ENCODE measurements at regions not wholly inside any gene's neighbourhood (a gene's known extent, or its start where the extent isn't known, plus 50 kb on each side); places are given as distances from the start of the nearest gene placed in this dataset.

DNA sequence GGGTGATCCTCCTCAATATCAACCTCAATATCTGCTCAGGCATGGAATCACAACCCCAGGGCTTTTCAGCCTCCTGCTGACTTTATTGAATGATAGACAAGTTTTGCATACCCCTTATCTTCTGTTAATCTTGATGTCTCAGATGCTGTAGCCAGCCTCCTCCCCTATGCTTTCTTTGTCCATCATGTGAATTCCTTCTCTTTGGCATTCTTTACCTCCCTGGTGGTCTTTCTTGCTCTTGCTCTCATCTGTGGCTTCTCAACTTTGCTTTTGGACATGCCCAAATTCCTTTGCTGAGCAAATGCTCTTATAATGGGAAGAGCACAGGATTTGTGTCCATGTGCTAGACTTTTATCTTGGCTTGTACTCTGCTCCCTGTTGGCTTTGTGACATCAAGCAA is 73.4 kb upstream of the FAM13C start:
- FAIRE-seq (no peak), DNase-seq (ENCODE audit: low read depth in 1 of 2, low spot score in 1 of 2) (no peak), ATAC-seq (no peak)
- H3K4me3 ChIP-seq: no peak overlapping the region
- H3K9me3 ChIP-seq: no peaks in the 10 kb centered on the region
- no peak overlapping the region for H3K4me2 ChIP-seq
- no peaks in the 10 kb centered on the region for H3K4me1 ChIP-seq
- ChIA-PET POLR2A (no interaction called here), CTCF (no interaction called here)
- TF ChIP-seq SREBF2 (IDR thresholded peaks at IDR 0.05): no peak
- TF ChIP-seq, protein P1, sequence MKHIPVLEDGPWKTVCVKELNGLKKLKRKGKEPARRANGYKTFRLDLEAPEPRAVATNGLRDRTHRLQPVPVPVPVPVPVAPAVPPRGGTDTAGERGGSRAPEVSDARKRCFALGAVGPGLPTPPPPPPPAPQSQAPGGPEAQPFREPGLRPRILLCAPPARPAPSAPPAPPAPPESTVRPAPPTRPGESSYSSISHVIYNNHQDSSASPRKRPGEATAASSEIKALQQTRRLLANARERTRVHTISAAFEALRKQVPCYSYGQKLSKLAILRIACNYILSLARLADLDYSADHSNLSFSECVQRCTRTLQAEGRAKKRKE (CRISPR knock-in tag; IDR thresholded peaks at IDR 0.05; ENCODE audit: low read depth): no peak
- TF ChIP-seq MAFK (IDR thresholded peaks at IDR 0.05; ENCODE audit: partially characterized antibody): no peak
- no peak for TF ChIP-seq FOSL2 (IDR thresholded peaks at IDR 0.05)
- no peak for TF ChIP-seq FOSL2 (CRISPR knock-in tag; IDR thresholded peaks at IDR 0.05)
- TF ChIP-seq, protein P2, sequence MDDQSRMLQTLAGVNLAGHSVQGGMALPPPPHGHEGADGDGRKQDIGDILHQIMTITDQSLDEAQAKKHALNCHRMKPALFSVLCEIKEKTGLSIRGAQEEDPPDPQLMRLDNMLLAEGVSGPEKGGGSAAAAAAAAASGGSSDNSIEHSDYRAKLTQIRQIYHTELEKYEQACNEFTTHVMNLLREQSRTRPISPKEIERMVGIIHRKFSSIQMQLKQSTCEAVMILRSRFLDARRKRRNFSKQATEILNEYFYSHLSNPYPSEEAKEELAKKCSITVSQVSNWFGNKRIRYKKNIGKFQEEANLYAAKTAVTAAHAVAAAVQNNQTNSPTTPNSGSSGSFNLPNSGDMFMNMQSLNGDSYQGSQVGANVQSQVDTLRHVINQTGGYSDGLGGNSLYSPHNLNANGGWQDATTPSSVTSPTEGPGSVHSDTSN (IDR thresholded peaks at IDR 0.05): no peak
- TF ChIP-seq TP53 (CRISPR knock-in tag; IDR thresholded peaks at IDR 0.05): no peak
- TF ChIP-seq ESRRA (IDR thresholded peaks at IDR 0.05; ENCODE audit: borderline replicate concordance, low read length): no peak
- no peak for TF ChIP-seq NPAS2 (CRISPR knock-in tag; IDR thresholded peaks at IDR 0.05; ENCODE audit: borderline replicate concordance)
- TF ChIP-seq HOXB5 (CRISPR knock-in tag; IDR thresholded peaks at IDR 0.05): no peak
- no peak for TF ChIP-seq EHF (CRISPR knock-in tag; IDR thresholded peaks at IDR 0.05)
- TF ChIP-seq PHF8 (IDR thresholded peaks at IDR 0.05; ENCODE audit: borderline replicate concordance, low read depth): no peak
- TF ChIP-seq, protein P3, sequence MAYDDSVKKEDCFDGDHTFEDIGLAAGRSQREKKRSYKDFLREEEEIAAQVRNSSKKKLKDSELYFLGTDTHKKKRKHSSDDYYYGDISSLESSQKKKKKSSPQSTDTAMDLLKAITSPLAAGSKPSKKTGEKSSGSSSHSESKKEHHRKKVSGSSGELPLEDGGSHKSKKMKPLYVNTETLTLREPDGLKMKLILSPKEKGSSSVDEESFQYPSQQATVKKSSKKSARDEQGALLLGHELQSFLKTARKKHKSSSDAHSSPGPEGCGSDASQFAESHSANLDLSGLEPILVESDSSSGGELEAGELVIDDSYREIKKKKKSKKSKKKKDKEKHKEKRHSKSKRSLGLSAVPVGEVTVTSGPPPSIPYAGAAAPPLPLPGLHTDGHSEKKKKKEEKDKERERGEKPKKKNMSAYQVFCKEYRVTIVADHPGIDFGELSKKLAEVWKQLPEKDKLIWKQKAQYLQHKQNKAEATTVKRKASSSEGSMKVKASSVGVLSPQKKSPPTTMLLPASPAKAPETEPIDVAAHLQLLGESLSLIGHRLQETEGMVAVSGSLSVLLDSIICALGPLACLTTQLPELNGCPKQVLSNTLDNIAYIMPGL (CRISPR knock-in tag; IDR thresholded peaks at IDR 0.05; ENCODE audit: borderline replicate concordance): no peak
- TF ChIP-seq RARB (CRISPR knock-in tag; IDR thresholded peaks at IDR 0.05): no peak
- no peak for TF ChIP-seq RFX5 (IDR thresholded peaks at IDR 0.05)
- no peak for TF ChIP-seq RNF2 (IDR thresholded peaks at IDR 0.05; ENCODE audit: borderline replicate concordance, low read depth)
- no peak for TF ChIP-seq GATA3 (IDR thresholded peaks at IDR 0.05; ENCODE audit: borderline replicate concordance)
- H3K27ac ChIP-seq: no peak overlapping the region

DNA sequence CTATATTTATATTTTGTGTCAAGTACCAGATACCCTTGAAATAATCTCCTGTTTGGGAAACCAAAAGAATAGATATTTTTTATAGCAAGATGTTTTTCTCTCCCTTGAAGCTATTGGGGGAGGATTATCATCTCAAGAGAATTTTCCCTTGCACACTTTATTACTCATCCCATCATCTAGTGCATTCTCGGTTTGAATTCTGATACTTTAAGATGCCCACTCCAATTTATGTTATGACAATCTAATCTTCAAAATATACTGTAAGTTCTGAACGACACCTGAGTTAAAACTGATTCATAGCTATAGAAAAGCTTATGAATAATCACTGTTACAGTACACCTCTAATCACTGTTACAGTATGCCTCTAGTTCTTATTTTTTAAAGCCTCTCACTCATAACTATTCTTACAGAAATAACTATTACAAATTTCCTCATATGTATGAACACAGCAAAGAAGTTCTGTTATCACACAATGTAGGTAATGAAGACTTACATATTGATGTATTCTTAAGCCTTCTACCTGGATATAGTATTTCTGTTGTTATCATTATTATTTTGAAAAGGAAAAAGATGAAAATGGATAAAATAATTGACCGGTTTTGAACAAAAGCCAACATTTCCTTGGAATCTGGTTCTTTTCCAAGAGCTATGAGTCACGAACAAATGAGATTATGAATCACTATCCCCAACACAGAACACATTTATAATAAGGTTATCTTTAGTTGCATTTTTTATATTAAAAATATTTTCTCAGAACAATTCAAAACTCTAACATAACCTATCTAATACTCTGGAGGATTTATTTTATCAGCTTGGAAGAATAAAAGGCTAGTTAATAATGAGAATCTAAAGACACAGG is 72.3 kb upstream of the FAM13C start:
- Histone ChIP-seq H3K4me2 (no peak overlapping the region; the same call in 2 of the 3 replicates), H3K27ac (no peak overlapping the region), H3K4me3 (no peak overlapping the region), H3K4me1 (no peaks in the 10 kb centered on the region), H3K9me3 (no peaks in the 10 kb centered on the region)
- ChIA-PET CTCF (no interaction called here), POLR2A (no interaction called here)
- WGBS (ENCODE audit: missing lambda C conversion rate): 2% methylated on average over 4 of the region's 4 CpGs
- no peak for TF ChIP-seq FOSL2 (IDR thresholded peaks at IDR 0.05)
- TF ChIP-seq FOSL2 (CRISPR knock-in tag; IDR thresholded peaks at IDR 0.05): peak; percentile 47
- TF ChIP-seq MAFK (IDR thresholded peaks at IDR 0.05; ENCODE audit: partially characterized antibody): no peak
- TF ChIP-seq KDM5A (IDR thresholded peaks at IDR 0.05): no peak
- TF ChIP-seq CEBPB (IDR thresholded peaks at IDR 0.05): no peak
- DNase-seq (ENCODE audit: low read depth in 1 of 2, low spot score in 1 of 2): no peak
- ATAC-seq: no peak
- no peak for FAIRE-seq
